HG02973 (cell line): ENCODE measurements at regions not wholly inside any gene's neighbourhood (a gene's known extent, or its start where the extent isn't known, plus 50 kb on each side); places are given as distances from the start of the nearest gene placed in this dataset.

Experiments used
- ATAC-seq: cut with Tn5 transposase; IDR thresholded peaks from one replicate; pipeline ENCODE4 v1.9.1; 2021; ENCODE audit warnings: moderate library complexity; ENCODE audit not compliant: unreplicated experiment

- no peak for ATAC-seq
These were observed 394.1 kb downstream of the XPNPEP1 start for GRCh38 chr10:109529258-109529657.

GRCh38 chr10:109517748-109518147, 405.6 kb downstream of the XPNPEP1 start:
- no peak for ATAC-seq

DNA sequence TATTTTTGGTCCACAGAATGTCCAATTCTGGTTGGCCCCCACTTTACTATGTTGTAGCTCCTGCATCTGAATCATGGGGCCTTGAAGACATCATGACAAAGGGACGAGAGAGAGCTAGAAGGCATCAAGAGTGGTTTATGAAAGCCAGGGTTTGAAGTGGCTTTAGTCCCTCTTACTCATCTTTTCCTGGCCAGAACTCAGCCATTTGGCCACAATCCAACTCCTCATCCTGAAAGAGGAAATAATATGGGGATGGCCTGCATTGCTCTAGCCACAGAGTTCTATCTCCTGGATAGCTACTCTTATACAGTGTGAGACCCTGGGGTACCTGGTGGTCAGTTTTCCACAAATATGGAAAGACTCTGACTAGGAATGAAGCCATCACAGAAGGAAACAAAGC, 418.9 kb downstream of the XPNPEP1 start:
- no peak for ATAC-seq

GRCh38 chr10:109487691-109488090, 435.6 kb downstream of the XPNPEP1 start:
- no peak for ATAC-seq

- no peak for ATAC-seq
These were observed 442.5 kb downstream of the XPNPEP1 start for GRCh38 chr10:109480836-109481235.

DNA sequence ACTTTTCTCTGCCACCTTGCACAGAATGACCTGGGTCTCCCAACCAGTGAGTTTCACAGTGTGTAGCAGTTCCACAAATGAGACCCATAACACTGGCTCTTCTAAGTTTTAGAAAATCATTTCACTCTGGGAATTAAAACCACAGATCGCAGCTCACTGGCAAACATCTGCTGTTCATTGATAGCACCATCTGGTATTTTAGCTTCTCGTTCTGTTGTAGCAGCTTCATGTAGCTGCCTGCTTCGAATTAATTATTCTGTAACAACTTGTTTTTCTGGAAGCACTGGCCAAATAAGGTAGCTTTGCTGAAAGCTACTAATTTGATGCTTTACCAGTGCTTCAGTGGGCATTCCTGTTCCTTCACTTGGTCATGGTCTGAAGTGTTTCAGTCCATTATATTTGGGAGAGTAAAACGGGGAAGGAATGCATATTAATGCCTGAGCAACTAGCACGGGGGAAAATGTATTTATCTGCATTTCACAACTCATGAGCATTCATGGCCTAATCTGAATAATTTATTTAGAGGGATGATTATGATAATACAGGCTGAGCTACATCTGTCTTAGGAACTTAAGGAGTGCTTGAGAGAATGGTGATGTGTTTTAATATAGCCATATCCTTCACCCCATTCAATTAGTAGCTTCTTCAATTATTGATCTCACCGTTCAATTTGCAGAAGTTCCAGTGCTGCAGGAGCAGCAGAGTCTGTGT, 447.4 kb downstream of the XPNPEP1 start:
- ATAC-seq = no peak

- no peak for ATAC-seq
These were observed 448.5 kb downstream of the XPNPEP1 start for GRCh38 chr10:109474812-109475211.

GRCh38 chr10:109474261-109474660, 449.1 kb downstream of the XPNPEP1 start:
- no peak for ATAC-seq

GRCh38 chr10:109467551-109467950, 455.8 kb downstream of the XPNPEP1 start:
- no peak for ATAC-seq

DNA sequence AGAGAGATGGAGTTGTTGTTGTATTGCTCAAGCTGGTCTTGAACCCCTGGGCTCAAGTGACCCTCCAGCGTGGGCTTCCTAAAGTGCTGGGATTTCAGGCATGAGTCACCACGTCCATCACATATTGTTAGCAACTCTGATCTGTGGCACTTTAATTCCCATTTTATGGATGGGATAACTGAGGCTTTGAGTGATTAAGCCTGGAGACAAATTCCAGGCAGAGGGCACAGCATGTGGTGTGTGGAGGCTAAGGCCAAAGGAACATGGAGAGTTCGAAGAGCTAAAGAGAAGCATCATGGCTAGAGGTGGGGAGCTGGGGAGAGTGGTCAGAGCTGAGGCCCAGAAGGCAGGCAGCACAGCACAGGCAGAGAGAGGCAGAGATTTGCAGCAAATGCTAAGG, 458.4 kb downstream of the XPNPEP1 start:
- ATAC-seq = no peak

DNA sequence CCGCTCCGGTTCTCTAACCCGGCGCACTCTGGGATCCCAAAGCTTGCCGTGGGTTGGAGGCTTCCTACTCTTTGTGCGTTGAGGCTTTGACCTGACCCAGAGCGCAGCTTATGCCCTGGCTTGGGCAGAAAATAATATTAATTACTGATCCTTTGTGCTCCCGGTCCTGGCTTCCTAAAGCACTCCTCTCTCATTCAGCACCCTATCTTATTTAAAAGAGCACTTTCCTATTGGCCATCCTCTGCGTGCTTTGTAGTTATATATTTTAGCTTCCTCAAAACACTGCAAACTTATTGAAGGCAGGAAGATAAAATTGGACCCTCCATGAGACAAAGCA, 466.0 kb downstream of the XPNPEP1 start:
- no peak for ATAC-seq

GRCh38 chr10:109456566-109457301, 466.6 kb downstream of the XPNPEP1 start:
- no peak for ATAC-seq

GRCh38 chr10:109454691-109455090, 468.6 kb downstream of the XPNPEP1 start:
- ATAC-seq = no peak

DNA sequence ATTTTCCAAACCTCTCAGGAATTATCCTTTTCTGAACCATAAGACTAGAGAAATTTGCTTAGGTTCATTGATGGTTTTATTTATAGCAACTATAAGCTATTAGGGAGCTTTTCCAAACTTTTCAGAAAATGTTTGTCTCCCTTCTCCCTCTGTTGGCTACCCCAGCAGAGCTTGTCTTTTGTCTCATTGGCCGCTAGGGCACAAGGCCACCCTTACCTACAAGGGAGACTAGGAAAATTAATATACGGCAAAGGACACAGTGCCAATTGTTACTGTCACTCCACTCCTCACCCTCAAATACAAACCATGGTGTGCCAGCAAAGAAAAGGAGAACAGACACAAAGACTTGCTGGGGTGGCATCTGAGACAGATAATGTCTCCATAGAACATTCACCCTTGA, 471.4 kb downstream of the XPNPEP1 start:
- ATAC-seq = no peak

GRCh38 chr10:109450702-109451101, 472.6 kb downstream of the XPNPEP1 start:
- ATAC-seq = no peak

DNA sequence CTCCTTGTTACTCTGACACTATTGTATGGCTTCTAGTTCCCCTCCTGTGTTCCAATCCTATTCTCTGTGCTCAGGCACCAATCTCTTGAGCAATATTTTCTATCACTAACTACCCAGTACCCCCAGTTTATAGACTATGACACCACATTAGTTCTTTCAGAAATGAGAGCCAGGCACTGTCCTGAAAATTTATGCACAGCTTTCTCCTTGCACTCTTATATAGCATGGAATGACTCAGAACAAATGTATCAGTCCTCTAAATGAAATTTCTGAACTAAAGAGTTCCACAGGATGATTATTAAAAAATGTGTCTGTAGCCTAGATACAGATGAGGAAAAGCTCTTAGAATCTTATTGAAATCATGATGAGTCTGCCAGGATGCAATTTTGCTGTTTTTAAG, 489.9 kb downstream of the XPNPEP1 start:
- ATAC-seq = no peak

DNA sequence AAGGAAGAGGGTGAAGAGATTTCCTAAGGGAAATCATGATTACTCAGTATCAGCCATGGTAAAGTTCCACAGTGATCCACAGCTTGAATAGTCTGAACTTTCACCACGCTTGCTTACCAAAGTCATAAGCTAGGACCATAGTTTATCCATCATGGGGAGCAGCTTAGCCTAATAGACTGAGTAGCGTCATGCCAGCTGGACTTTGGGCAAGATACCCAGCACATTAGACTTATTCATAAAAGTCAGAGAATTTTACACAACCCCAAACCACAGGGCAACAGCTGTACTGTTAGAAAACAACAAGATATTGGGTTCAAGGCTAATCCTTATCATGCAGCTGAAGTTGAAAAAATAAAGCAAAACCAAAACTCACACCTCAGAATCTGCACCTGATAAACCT, 491.0 kb downstream of the XPNPEP1 start:
- ATAC-seq = no peak

DNA sequence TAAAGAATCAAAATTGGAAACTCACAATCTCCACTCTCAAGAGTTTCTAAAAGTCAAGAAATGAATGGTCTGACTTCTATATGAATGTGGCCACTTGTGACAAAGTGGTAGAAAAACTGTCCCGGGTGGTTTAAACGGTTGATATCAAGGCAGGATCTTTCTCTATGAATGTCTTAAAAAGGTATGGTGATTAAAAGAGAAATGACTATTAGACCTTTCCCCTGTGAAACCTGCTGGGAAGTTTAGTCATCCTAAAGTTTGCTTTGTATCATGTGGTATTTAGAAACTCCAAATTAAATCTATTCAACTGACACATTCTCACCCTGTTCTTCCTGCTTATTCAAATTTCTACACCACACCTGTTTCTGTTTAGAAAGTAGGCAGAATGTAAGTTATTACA, 492.5 kb downstream of the XPNPEP1 start:
- ATAC-seq = no peak

GRCh38 chr10:109430043-109430760, 493.1 kb downstream of the XPNPEP1 start:
- ATAC-seq = no peak

DNA sequence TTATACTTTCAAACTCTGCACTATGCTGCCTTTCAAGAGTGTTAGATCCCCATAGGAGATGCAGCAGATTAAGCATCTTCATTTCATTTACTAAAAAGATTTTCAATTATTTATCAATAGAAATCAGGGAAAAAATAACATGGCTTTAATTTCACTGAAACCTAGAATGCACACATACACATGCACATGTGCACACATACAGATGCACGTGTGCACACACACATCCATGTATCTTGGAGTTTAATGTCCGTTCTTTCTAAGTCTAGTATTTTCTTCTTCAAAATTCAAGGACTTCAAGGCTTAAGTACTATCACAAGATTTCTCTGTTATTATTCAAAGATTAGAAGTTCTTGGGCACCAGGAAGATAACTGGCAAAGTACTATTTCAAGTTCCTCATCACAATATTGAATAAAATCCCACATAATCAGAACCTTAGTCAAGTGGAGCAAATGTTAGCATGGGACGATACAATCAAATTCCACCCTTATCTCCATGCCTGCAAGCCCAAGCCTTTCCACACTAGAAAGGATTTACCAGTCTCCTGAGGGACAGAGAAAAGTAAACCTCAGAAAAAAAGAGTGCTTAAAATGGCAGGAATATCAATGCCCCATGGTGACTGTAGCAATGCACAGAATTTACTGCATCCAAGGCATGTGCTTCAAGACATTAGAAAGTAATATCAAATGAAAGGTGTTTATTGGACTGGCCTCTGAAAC, 494.4 kb downstream of the XPNPEP1 start:
- no peak for ATAC-seq

GRCh38 chr10:109427411-109427810, 495.9 kb downstream of the XPNPEP1 start:
- ATAC-seq = no peak
